HL-60 (cell line): ENCODE measurements at regions not wholly inside any gene's neighbourhood (a gene's known extent, or its start where the extent isn't known, plus 50 kb on each side); places are given as distances from the start of the nearest gene placed in this dataset.

Experiments used
- DNase-seq, 2 experiments: peaks; one replicate each; pipeline ENCODE4 v3.0.0-alpha.2; 2010 to 2020; ENCODE audit warnings: low read depth in 1 of 2, low spot score in 1 of 2
- H3K27ac ChIP-seq: fragments of 250-450 bp; sonication (Bioruptor Pico); replicated peaks from 2 replicates; pipeline ENCODE4 v1.5.1; 2020; ENCODE audit warnings: mild to moderate bottlenecking, moderate library complexity
- H3K27me3 ChIP-seq: fragments of 250-450 bp; sonication (Bioruptor Pico); 2 replicates; pipeline ENCODE4 v1.5.1; 2021; ENCODE audit warnings: mild to moderate bottlenecking, moderate library complexity; ENCODE audit not compliant: insufficient read depth, poor library complexity, severe bottlenecking
- H3K4me3 ChIP-seq: replicated peaks from 2 replicates; pipeline ENCODE4 v1.5.1; 2011; ENCODE audit warnings: mild to moderate bottlenecking, control low read depth, low read length; ENCODE audit not compliant: insufficient read depth
- GABPA ChIP-seq: IDR thresholded peaks from 2 replicates; pipeline ENCODE4 v1.6.1; 2012; ENCODE audit warnings: low read depth
- POLR2AphosphoS5 ChIP-seq: IDR thresholded peaks from 2 replicates; pipeline ENCODE4 v1.6.1; 2012; ENCODE audit warnings: low read depth
- SPI1 ChIP-seq: IDR thresholded peaks from 2 replicates; pipeline ENCODE4 v1.6.1; 2012; ENCODE audit warnings: low read depth, mild to moderate bottlenecking, borderline replicate concordance
- TF ChIP-seq, protein P1 (sequence below): IDR thresholded peaks from 2 replicates; pipeline ENCODE4 v1.6.1; 2012; ENCODE audit warnings: low read depth; ENCODE audit not compliant: insufficient replicate concordance
- TF ChIP-seq, protein P2 (sequence below): IDR thresholded peaks from one replicate; pipeline ENCODE4 v1.5.1; 2011; ENCODE audit warnings: low read length, control low read depth, inconsistent platforms; ENCODE audit not compliant: insufficient read depth

DNA sequence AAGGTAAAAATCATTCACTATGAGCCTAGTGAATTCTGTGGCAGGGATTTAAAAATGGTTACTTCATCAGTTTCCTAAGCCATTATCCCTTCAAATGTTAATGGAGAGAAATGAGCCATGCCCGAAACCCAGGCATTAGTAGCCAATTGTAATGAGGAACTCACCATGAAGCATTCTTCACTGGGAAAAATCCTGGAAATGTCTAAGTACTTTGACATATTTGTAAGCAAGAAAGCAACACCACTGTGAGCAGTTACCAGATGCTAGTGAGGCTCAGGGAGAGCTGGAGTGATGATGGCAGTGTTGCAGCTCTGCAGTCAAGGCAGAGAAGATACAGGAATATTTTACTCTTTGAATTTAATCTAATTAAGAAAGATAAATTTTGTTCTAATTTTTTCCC lies 220.0 kb upstream of the MBL2 start:
- Histone ChIP-seq H3K27me3 (no peaks in the 10 kb centered on the region), H3K4me3 (no peak overlapping the region), H3K27ac (no peak overlapping the region)
- no peak for DNase-seq
- TF ChIP-seq, protein P1, sequence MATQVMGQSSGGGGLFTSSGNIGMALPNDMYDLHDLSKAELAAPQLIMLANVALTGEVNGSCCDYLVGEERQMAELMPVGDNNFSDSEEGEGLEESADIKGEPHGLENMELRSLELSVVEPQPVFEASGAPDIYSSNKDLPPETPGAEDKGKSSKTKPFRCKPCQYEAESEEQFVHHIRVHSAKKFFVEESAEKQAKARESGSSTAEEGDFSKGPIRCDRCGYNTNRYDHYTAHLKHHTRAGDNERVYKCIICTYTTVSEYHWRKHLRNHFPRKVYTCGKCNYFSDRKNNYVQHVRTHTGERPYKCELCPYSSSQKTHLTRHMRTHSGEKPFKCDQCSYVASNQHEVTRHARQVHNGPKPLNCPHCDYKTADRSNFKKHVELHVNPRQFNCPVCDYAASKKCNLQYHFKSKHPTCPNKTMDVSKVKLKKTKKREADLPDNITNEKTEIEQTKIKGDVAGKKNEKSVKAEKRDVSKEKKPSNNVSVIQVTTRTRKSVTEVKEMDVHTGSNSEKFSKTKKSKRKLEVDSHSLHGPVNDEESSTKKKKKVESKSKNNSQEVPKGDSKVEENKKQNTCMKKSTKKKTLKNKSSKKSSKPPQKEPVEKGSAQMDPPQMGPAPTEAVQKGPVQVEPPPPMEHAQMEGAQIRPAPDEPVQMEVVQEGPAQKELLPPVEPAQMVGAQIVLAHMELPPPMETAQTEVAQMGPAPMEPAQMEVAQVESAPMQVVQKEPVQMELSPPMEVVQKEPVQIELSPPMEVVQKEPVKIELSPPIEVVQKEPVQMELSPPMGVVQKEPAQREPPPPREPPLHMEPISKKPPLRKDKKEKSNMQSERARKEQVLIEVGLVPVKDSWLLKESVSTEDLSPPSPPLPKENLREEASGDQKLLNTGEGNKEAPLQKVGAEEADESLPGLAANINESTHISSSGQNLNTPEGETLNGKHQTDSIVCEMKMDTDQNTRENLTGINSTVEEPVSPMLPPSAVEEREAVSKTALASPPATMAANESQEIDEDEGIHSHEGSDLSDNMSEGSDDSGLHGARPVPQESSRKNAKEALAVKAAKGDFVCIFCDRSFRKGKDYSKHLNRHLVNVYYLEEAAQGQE = no peak
- TF ChIP-seq POLR2AphosphoS5 = no peak
- no peak for TF ChIP-seq GABPA
- TF ChIP-seq, protein P2, sequence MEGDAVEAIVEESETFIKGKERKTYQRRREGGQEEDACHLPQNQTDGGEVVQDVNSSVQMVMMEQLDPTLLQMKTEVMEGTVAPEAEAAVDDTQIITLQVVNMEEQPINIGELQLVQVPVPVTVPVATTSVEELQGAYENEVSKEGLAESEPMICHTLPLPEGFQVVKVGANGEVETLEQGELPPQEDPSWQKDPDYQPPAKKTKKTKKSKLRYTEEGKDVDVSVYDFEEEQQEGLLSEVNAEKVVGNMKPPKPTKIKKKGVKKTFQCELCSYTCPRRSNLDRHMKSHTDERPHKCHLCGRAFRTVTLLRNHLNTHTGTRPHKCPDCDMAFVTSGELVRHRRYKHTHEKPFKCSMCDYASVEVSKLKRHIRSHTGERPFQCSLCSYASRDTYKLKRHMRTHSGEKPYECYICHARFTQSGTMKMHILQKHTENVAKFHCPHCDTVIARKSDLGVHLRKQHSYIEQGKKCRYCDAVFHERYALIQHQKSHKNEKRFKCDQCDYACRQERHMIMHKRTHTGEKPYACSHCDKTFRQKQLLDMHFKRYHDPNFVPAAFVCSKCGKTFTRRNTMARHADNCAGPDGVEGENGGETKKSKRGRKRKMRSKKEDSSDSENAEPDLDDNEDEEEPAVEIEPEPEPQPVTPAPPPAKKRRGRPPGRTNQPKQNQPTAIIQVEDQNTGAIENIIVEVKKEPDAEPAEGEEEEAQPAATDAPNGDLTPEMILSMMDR = no peak
- no peak for TF ChIP-seq SPI1

- no peak overlapping the region for H3K27ac ChIP-seq
- no peak for TF ChIP-seq GABPA
- no peak for TF ChIP-seq POLR2AphosphoS5
- TF ChIP-seq, protein P1 = no peak
- no peak for TF ChIP-seq SPI1
- no peaks in the 10 kb centered on the region for H3K27me3 ChIP-seq
- DNase-seq = no peak
- no peak overlapping the region for H3K4me3 ChIP-seq
Measured at GRCh38 chr10:52988923-52989322, 216.3 kb upstream of the MBL2 start.

- DNase-seq = no peak
- Histone ChIP-seq H3K27ac (no peak overlapping the region), H3K4me3 (no peak overlapping the region), H3K27me3 (no peaks in the 10 kb centered on the region)
- TF ChIP-seq, protein P1 = no peak
- no peak for TF ChIP-seq SPI1
- no peak for TF ChIP-seq GABPA
- TF ChIP-seq POLR2AphosphoS5 = no peak
- TF ChIP-seq, protein P2 = no peak
Measured at GRCh38 chr10:52986125-52986524, 213.5 kb upstream of the MBL2 start.
